SK-N-SH treated with all-trans-retinoic acid at 6 μM for 48 hours (cell line): ENCODE measurements at regions not wholly inside any gene's neighbourhood (a gene's known extent, or its start where the extent isn't known, plus 50 kb on each side); places are given as distances from the start of the nearest gene placed in this dataset.

Source experiments
- ATAC-seq: fragments of 200-7000 bp; cut with Tn5 transposase; 3 replicates; pipeline ENCODE4 v1.9.1; 2020; ENCODE audit warnings: mild to moderate bottlenecking, moderate library complexity
- ARNTL ChIP-seq: fragments of 450-650 bp; formaldehyde crosslinking; IDR thresholded peaks from 2 replicates; pipeline ENCODE4 v1.5.0; 2020; ENCODE audit warnings: low read depth, mild to moderate bottlenecking, moderate library complexity, borderline replicate concordance
- BACH2 ChIP-seq: fragments of 250-450 bp; sonication (Bioruptor Pico); IDR thresholded peaks from 2 replicates; pipeline ENCODE4 v1.9.0; 2021; ENCODE audit warnings: mild to moderate bottlenecking, borderline replicate concordance
- CSDC2 ChIP-seq: fragments of 250-450 bp; sonication (Bioruptor Pico); IDR thresholded peaks from 2 replicates; pipeline ENCODE4 v1.5.0; 2020; ENCODE audit warnings: mild to moderate bottlenecking, moderate library complexity
- ESRRG ChIP-seq: fragments of 250-450 bp; sonication (Bioruptor Pico); IDR thresholded peaks from 2 replicates; pipeline ENCODE4 v1.6.1; 2021; ENCODE audit warnings: mild to moderate bottlenecking
- GLIS3 ChIP-seq: fragments of 250-450 bp; sonication (Bioruptor Pico); IDR thresholded peaks from 2 replicates; pipeline ENCODE4 v1.5.0; 2020; ENCODE audit warnings: mild to moderate bottlenecking, moderate library complexity
- OSR1 ChIP-seq: fragments of 250-450 bp; sonication (Bioruptor Pico); IDR thresholded peaks from 2 replicates; pipeline ENCODE4 v1.8.0; 2022; ENCODE audit warnings: moderate library complexity, mild to moderate bottlenecking, inconsistent platforms
- PPARA ChIP-seq: fragments of 250-450 bp; sonication (Bioruptor Pico); IDR thresholded peaks from 2 replicates; pipeline ENCODE4 v1.5.0; 2020; ENCODE audit warnings: mild to moderate bottlenecking, borderline replicate concordance
- RARB ChIP-seq: fragments of 250-450 bp; sonication (Bioruptor Pico); IDR thresholded peaks from 2 replicates; pipeline ENCODE4 v1.8.0; 2021; ENCODE audit warnings: mild to moderate bottlenecking, moderate library complexity
- SNAI2 ChIP-seq: fragments of 250-450 bp; sonication (Bioruptor Pico); IDR thresholded peaks from 2 replicates; pipeline ENCODE4 v1.5.0; 2020; ENCODE audit warnings: mild to moderate bottlenecking, moderate library complexity
- TCF4 ChIP-seq: fragments of 250-450 bp; sonication (Bioruptor Pico); IDR thresholded peaks from 2 replicates; pipeline ENCODE4 v1.8.0; 2021; ENCODE audit warnings: mild to moderate bottlenecking, moderate library complexity, borderline replicate concordance
- ZC3H10 ChIP-seq: fragments of 250-450 bp; sonication (Bioruptor Pico); IDR thresholded peaks from 2 replicates; pipeline ENCODE4 v1.5.1; 2021; ENCODE audit warnings: mild to moderate bottlenecking, moderate library complexity
- ZFP3 ChIP-seq: fragments of 250-450 bp; sonication (Bioruptor Pico); IDR thresholded peaks from 2 replicates; pipeline ENCODE4 v1.5.0; 2020; ENCODE audit warnings: mild to moderate bottlenecking, moderate library complexity
- ZFP30 ChIP-seq: fragments of 450-650 bp; formaldehyde crosslinking; IDR thresholded peaks from 2 replicates; pipeline ENCODE4 v1.5.0; 2022; ENCODE audit warnings: mild to moderate bottlenecking, moderate library complexity
- ZNF565 ChIP-seq: fragments of 450-650 bp; formaldehyde crosslinking; conservative IDR thresholded peaks from 2 replicates; pipeline ENCODE4 v1.5.0; 2020; ENCODE audit warnings: low read depth, mild to moderate bottlenecking, moderate library complexity
- ZNF70 ChIP-seq: fragments of 450-650 bp; formaldehyde crosslinking; IDR thresholded peaks from 2 replicates; pipeline ENCODE4 v1.5.0; 2020; ENCODE audit warnings: mild to moderate bottlenecking, moderate library complexity
- ZNF8 ChIP-seq: fragments of 450-650 bp; formaldehyde crosslinking; IDR thresholded peaks from 2 replicates; pipeline ENCODE4 v1.5.0; 2020; ENCODE audit warnings: mild to moderate bottlenecking, moderate library complexity
- TF ChIP-seq, protein P1 (sequence below): fragments of 250-450 bp; sonication (Bioruptor Pico); IDR thresholded peaks from 2 replicates; pipeline ENCODE4 v1.8.0; 2021; ENCODE audit warnings: low read depth, mild to moderate bottlenecking, moderate library complexity, borderline replicate concordance
- TF ChIP-seq, protein P2 (sequence below): fragments of 250-450 bp; sonication (Bioruptor Pico); IDR thresholded peaks from 2 replicates; pipeline ENCODE4 v1.5.1; 2020; ENCODE audit warnings: low read depth, mild to moderate bottlenecking, moderate library complexity
- TF ChIP-seq, protein P3 (sequence below): fragments of 250-450 bp; sonication (Bioruptor Pico); IDR thresholded peaks from 2 replicates; pipeline ENCODE4 v1.8.0; 2020; ENCODE audit warnings: mild to moderate bottlenecking, moderate library complexity, borderline replicate concordance
- TF ChIP-seq, protein P4 (sequence below): fragments of 250-450 bp; sonication (Bioruptor Pico); IDR thresholded peaks from 2 replicates; pipeline ENCODE4 v1.5.1; 2021; ENCODE audit warnings: mild to moderate bottlenecking, moderate library complexity
- TF ChIP-seq, protein P5 (sequence below): fragments of 250-450 bp; sonication (Bioruptor Pico); IDR thresholded peaks from 2 replicates; pipeline ENCODE4 v1.5.0; 2020; ENCODE audit warnings: mild to moderate bottlenecking, moderate library complexity

DNA sequence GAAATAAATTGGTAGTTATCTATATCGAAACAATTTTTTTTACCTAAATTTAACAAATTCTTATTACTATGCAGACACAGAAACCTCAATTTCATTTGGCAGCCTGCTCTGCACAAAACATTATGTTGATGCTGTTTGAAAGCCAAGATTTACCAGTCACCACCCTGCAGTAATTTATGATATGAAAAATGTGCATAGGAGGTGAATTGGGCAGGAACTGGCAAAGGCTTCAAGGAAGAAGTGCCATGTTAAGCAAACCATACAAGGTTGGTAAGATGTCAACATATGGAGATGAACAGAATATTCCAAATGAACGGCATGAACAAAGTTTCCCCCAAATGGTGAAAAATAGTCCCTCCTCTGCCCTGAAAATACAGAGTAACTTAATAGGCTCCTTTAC lies 54.2 kb upstream of the TAB2 start:
- TF ChIP-seq GLIS3 (no peak), ESRRG (CRISPR knock-in tag) (no peak), ZNF70 (no peak), ZFP30 (CRISPR knock-in tag) (no peak), ZNF8 (CRISPR knock-in tag) (no peak), ZC3H10 (CRISPR knock-in tag) (no peak), OSR1 (no peak), SNAI2 (CRISPR knock-in tag) (no peak), CSDC2 (CRISPR knock-in tag) (no peak), ZNF565 (CRISPR knock-in tag) (no peak), TCF4 (CRISPR knock-in tag) (no peak), ZFP3 (CRISPR knock-in tag) (no peak), BACH2 (CRISPR knock-in tag) (no peak), PPARA (CRISPR knock-in tag) (no peak), ARNTL (CRISPR knock-in tag) (no peak)
- TF ChIP-seq, protein P1, sequence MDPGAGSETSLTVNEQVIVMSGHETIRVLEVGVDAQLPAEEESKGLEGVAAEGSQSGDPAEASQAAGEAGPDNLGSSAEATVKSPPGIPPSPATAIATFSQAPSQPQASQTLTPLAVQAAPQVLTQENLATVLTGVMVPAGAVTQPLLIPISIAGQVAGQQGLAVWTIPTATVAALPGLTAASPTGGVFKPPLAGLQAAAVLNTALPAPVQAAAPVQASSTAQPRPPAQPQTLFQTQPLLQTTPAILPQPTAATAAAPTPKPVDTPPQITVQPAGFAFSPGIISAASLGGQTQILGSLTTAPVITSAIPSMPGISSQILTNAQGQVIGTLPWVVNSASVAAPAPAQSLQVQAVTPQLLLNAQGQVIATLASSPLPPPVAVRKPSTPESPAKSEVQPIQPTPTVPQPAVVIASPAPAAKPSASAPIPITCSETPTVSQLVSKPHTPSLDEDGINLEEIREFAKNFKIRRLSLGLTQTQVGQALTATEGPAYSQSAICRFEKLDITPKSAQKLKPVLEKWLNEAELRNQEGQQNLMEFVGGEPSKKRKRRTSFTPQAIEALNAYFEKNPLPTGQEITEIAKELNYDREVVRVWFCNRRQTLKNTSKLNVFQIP: no peak
- TF ChIP-seq, protein P2, sequence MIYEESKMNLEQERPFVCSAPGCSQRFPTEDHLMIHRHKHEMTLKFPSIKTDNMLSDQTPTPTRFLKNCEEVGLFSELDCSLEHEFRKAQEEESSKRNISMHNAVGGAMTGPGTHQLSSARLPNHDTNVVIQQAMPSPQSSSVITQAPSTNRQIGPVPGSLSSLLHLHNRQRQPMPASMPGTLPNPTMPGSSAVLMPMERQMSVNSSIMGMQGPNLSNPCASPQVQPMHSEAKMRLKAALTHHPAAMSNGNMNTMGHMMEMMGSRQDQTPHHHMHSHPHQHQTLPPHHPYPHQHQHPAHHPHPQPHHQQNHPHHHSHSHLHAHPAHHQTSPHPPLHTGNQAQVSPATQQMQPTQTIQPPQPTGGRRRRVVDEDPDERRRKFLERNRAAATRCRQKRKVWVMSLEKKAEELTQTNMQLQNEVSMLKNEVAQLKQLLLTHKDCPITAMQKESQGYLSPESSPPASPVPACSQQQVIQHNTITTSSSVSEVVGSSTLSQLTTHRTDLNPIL (CRISPR knock-in tag): no peak
- TF ChIP-seq, protein P3, sequence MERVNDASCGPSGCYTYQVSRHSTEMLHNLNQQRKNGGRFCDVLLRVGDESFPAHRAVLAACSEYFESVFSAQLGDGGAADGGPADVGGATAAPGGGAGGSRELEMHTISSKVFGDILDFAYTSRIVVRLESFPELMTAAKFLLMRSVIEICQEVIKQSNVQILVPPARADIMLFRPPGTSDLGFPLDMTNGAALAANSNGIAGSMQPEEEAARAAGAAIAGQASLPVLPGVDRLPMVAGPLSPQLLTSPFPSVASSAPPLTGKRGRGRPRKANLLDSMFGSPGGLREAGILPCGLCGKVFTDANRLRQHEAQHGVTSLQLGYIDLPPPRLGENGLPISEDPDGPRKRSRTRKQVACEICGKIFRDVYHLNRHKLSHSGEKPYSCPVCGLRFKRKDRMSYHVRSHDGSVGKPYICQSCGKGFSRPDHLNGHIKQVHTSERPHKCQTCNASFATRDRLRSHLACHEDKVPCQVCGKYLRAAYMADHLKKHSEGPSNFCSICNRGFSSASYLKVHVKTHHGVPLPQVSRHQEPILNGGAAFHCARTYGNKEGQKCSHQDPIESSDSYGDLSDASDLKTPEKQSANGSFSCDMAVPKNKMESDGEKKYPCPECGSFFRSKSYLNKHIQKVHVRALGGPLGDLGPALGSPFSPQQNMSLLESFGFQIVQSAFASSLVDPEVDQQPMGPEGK (CRISPR knock-in tag): no peak
- TF ChIP-seq, protein P4, sequence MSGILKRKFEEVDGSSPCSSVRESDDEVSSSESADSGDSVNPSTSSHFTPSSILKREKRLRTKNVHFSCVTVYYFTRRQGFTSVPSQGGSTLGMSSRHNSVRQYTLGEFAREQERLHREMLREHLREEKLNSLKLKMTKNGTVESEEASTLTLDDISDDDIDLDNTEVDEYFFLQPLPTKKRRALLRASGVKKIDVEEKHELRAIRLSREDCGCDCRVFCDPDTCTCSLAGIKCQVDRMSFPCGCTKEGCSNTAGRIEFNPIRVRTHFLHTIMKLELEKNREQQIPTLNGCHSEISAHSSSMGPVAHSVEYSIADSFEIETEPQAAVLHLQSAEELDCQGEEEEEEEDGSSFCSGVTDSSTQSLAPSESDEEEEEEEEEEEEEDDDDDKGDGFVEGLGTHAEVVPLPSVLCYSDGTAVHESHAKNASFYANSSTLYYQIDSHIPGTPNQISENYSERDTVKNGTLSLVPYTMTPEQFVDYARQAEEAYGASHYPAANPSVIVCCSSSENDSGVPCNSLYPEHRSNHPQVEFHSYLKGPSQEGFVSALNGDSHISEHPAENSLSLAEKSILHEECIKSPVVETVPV (CRISPR knock-in tag): no peak
- TF ChIP-seq, protein P5, sequence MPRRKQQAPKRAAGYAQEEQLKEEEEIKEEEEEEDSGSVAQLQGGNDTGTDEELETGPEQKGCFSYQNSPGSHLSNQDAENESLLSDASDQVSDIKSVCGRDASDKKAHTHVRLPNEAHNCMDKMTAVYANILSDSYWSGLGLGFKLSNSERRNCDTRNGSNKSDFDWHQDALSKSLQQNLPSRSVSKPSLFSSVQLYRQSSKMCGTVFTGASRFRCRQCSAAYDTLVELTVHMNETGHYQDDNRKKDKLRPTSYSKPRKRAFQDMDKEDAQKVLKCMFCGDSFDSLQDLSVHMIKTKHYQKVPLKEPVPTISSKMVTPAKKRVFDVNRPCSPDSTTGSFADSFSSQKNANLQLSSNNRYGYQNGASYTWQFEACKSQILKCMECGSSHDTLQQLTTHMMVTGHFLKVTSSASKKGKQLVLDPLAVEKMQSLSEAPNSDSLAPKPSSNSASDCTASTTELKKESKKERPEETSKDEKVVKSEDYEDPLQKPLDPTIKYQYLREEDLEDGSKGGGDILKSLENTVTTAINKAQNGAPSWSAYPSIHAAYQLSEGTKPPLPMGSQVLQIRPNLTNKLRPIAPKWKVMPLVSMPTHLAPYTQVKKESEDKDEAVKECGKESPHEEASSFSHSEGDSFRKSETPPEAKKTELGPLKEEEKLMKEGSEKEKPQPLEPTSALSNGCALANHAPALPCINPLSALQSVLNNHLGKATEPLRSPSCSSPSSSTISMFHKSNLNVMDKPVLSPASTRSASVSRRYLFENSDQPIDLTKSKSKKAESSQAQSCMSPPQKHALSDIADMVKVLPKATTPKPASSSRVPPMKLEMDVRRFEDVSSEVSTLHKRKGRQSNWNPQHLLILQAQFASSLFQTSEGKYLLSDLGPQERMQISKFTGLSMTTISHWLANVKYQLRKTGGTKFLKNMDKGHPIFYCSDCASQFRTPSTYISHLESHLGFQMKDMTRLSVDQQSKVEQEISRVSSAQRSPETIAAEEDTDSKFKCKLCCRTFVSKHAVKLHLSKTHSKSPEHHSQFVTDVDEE: no peak
- ATAC-seq: no peak

DNA sequence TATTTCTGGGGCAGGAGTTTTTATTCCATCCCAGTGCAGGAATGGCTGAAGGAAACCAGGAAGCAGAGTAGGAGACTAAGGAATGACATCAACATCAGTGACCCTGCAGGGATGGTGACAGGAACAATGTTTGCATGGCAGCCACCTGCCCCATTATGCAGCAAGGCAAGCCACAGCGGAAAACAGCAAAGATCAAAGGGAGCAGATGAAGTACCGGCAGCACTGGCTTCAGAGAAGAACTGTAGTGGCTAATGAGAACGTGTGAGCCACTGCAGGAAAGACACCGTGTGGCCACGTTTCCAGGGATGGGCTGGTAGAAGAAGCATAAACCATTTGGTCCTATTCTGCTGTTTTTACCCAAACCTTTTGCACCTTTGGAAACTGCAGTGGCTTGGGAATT lies 52.9 kb upstream of the TAB2 start:
- no peak for ATAC-seq
- TF ChIP-seq RARB (CRISPR knock-in tag) (no peak), CSDC2 (CRISPR knock-in tag) (no peak), BACH2 (CRISPR knock-in tag) (no peak), ZFP30 (CRISPR knock-in tag) (no peak), ZNF565 (CRISPR knock-in tag) (no peak), SNAI2 (CRISPR knock-in tag) (no peak), ZNF70 (no peak), ZC3H10 (CRISPR knock-in tag) (no peak), TCF4 (CRISPR knock-in tag) (no peak), OSR1 (no peak), ESRRG (CRISPR knock-in tag) (no peak), ARNTL (CRISPR knock-in tag) (no peak)
- TF ChIP-seq, protein P3 (CRISPR knock-in tag): no peak
- TF ChIP-seq, protein P1: no peak
- TF ChIP-seq, protein P5: no peak
- TF ChIP-seq, protein P2 (CRISPR knock-in tag): no peak
